ENCODE measurements at regions not wholly inside any gene's neighbourhood (a gene's known extent, or its start where the extent isn't known, plus 50 kb on each side); places are given as distances from the start of the nearest gene placed in this dataset.

DNA sequence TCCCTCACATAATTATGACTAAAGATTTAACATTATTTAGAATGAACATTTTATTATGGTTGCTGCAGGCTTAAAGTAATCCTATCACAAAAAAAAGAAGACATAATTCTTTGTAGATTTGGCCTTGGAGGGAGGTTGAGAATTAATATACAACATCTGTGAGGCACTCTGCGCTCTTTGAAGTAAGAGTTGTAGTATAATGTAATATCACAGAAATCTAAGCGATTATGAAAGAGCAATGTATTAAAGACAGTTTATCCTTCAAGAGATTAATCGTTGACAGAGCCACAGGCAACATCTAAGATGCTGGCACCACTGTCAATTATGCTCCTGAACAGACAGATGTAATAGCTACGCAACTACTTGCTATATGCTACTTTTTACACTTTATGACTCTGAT, 946.8 kb downstream of the GRIK2 start:
- Histone ChIP-seq H2AFZ (ENCODE audit: low read depth, low read length) (no peak overlapping the region), H3K9me3 (ENCODE audit: low read length) (no peaks in the 10 kb centered on the region), H3K4me3 (ENCODE audit: low read length) (no peak overlapping the region), H3K4me2 (ENCODE audit: low read length) (no peak overlapping the region), H3K9ac (ENCODE audit: low read length) (no peak overlapping the region), H4K20me1 (ENCODE audit: insufficient read depth) (no peaks in the 10 kb centered on the region), H3K9me2 (ENCODE audit: insufficient read depth, low read length) (no peaks in the 10 kb centered on the region), H3K79me2 (replicated peaks; ENCODE audit: insufficient read depth, low read length) (no peaks in the 10 kb centered on the region), H3K27me3 (ENCODE audit: insufficient read depth, low read depth, low read length) (no peaks in the 10 kb centered on the region), H3F3A (ENCODE audit: insufficient read depth, low read length, poor library complexity, severe bottlenecking) (no peaks in the 10 kb centered on the region), H3K36me3 (ENCODE audit: insufficient read depth, low read length) (no peaks in the 10 kb centered on the region), H3K27ac (ENCODE audit: low read length) (no peak overlapping the region)
- peak; percentile 46 for TF ChIP-seq EP300 (conservative IDR thresholded peaks at IDR 0.05; ENCODE audit: poor library complexity, severe bottlenecking)
- no peak for TF ChIP-seq TAF1 (IDR thresholded peaks at IDR 0.05; ENCODE audit: low read depth)
- TF ChIP-seq POLR2AphosphoS5 (IDR thresholded peaks at IDR 0.05), result peak; percentile 50

DNA sequence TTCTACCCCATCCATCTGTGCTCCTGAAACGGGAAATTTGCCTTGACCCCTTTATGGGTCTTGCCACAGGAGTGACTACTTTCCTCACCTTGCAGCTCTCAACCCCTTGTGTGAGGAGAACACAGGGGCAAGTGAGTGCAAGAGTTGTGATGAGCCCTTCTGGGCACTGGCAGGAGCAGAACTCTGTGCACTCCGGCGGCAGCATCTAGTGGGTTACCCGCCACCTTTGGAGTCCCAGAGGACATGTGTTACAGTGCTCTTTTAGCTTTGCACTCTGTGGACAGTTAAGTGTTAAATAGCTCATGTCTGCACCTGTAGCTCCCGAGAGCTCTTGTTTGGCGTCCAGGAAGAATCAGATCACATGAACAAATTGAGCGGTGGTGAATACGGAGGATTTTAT, 940.2 kb downstream of the GRIK2 start:
- H4K20me1 ChIP-seq (ENCODE audit: insufficient read depth), result no peaks in the 10 kb centered on the region
- no peak overlapping the region for H2AFZ ChIP-seq (ENCODE audit: low read depth, low read length)
- no peak overlapping the region for H3K27ac ChIP-seq (ENCODE audit: low read length)
- H3K36me3 ChIP-seq (ENCODE audit: insufficient read depth, low read length), result no peaks in the 10 kb centered on the region
- TF ChIP-seq POLR2AphosphoS5 (IDR thresholded peaks at IDR 0.05) (no peak), TAF1 (IDR thresholded peaks at IDR 0.05; ENCODE audit: low read depth) (no peak), MXI1 (conservative IDR thresholded peaks at IDR 0.05; ENCODE audit: poor library complexity, severe bottlenecking) (no peak), RAD21 (conservative IDR thresholded peaks at IDR 0.05) (no peak), SMC3 (conservative IDR thresholded peaks at IDR 0.05; ENCODE audit: poor library complexity) (no peak), EZH2 (IDR thresholded peaks at IDR 0.05; ENCODE audit: borderline replicate concordance, insufficient read depth, low read length, poor library complexity, severe bottlenecking) (no peak), EP300 (conservative IDR thresholded peaks at IDR 0.05; ENCODE audit: poor library complexity, severe bottlenecking) (no peak)
- TF ChIP-seq, protein P1, sequence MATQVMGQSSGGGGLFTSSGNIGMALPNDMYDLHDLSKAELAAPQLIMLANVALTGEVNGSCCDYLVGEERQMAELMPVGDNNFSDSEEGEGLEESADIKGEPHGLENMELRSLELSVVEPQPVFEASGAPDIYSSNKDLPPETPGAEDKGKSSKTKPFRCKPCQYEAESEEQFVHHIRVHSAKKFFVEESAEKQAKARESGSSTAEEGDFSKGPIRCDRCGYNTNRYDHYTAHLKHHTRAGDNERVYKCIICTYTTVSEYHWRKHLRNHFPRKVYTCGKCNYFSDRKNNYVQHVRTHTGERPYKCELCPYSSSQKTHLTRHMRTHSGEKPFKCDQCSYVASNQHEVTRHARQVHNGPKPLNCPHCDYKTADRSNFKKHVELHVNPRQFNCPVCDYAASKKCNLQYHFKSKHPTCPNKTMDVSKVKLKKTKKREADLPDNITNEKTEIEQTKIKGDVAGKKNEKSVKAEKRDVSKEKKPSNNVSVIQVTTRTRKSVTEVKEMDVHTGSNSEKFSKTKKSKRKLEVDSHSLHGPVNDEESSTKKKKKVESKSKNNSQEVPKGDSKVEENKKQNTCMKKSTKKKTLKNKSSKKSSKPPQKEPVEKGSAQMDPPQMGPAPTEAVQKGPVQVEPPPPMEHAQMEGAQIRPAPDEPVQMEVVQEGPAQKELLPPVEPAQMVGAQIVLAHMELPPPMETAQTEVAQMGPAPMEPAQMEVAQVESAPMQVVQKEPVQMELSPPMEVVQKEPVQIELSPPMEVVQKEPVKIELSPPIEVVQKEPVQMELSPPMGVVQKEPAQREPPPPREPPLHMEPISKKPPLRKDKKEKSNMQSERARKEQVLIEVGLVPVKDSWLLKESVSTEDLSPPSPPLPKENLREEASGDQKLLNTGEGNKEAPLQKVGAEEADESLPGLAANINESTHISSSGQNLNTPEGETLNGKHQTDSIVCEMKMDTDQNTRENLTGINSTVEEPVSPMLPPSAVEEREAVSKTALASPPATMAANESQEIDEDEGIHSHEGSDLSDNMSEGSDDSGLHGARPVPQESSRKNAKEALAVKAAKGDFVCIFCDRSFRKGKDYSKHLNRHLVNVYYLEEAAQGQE (IDR thresholded peaks at IDR 0.05; ENCODE audit: borderline replicate concordance), result no peak
- TF ChIP-seq, protein P2, sequence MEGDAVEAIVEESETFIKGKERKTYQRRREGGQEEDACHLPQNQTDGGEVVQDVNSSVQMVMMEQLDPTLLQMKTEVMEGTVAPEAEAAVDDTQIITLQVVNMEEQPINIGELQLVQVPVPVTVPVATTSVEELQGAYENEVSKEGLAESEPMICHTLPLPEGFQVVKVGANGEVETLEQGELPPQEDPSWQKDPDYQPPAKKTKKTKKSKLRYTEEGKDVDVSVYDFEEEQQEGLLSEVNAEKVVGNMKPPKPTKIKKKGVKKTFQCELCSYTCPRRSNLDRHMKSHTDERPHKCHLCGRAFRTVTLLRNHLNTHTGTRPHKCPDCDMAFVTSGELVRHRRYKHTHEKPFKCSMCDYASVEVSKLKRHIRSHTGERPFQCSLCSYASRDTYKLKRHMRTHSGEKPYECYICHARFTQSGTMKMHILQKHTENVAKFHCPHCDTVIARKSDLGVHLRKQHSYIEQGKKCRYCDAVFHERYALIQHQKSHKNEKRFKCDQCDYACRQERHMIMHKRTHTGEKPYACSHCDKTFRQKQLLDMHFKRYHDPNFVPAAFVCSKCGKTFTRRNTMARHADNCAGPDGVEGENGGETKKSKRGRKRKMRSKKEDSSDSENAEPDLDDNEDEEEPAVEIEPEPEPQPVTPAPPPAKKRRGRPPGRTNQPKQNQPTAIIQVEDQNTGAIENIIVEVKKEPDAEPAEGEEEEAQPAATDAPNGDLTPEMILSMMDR (IDR thresholded peaks at IDR 0.05; ENCODE audit: poor library complexity, severe bottlenecking), result no peak
- H3K9me2 ChIP-seq (ENCODE audit: insufficient read depth, low read length), result no peaks in the 10 kb centered on the region
- H3K4me3 ChIP-seq (ENCODE audit: low read length), result no peak overlapping the region
- no peaks in the 10 kb centered on the region for H3K27me3 ChIP-seq (ENCODE audit: insufficient read depth, low read depth, low read length)
- H3K9me3 ChIP-seq (ENCODE audit: low read length), result no peaks in the 10 kb centered on the region
- H3F3A ChIP-seq (ENCODE audit: insufficient read depth, low read length, poor library complexity, severe bottlenecking), result no peaks in the 10 kb centered on the region
- no peaks in the 10 kb centered on the region for H3K79me2 ChIP-seq (replicated peaks; ENCODE audit: insufficient read depth, low read length)
- H3K4me2 ChIP-seq (ENCODE audit: low read length), result no peak overlapping the region
- H3K9ac ChIP-seq (ENCODE audit: low read length), result no peak overlapping the region
